ENCODE measurements at regions not wholly inside any gene's neighbourhood (a gene's known extent, or its start where the extent isn't known, plus 50 kb on each side); places are given as distances from the start of the nearest gene placed in this dataset.

GRCh38 chr21:35548904-35549615 lies 500.0 kb upstream of the RUNX1 start:
- H3K27ac ChIP-seq: no peak overlapping the region
- H3K36me3 ChIP-seq: no peaks in the 10 kb centered on the region
- H3K9me3 ChIP-seq: no peaks in the 10 kb centered on the region
- TF ChIP-seq CTCF (IDR thresholded peaks at IDR 0.05) (no peak), EP300 (IDR thresholded peaks at IDR 0.05) (no peak), POLR2A (IDR thresholded peaks at IDR 0.05) (no peak)
- no peak overlapping the region for H3K4me3 ChIP-seq
- no peaks in the 10 kb centered on the region for H3K27me3 ChIP-seq
- WGBS, 2 donors: 79 to 86% methylated on average over 5 of the region's 5 CpGs
- H3K4me1 ChIP-seq: no peaks in the 10 kb centered on the region
- DNase-seq (ENCODE audit: low spot score in 2 of 2): no peak

- Histone ChIP-seq H3K27ac (no peak overlapping the region), H3K9me3 (no peaks in the 10 kb centered on the region), H3K4me3 (no peak overlapping the region), H3K4me1 (no peaks in the 10 kb centered on the region), H3K36me3 (no peaks in the 10 kb centered on the region), H3K27me3 (no peaks in the 10 kb centered on the region)
- DNase-seq (ENCODE audit: low spot score in 2 of 2): no peak
- TF ChIP-seq EP300 (IDR thresholded peaks at IDR 0.05) (no peak), CTCF (IDR thresholded peaks at IDR 0.05) (no peak), POLR2A (IDR thresholded peaks at IDR 0.05) (no peak)
- 87 to 90% methylated on average over 7 of the region's 7 CpGs for WGBS, 2 donors
Measured at GRCh38 chr21:35547946-35548774, 499.1 kb upstream of the RUNX1 start.

- Histone ChIP-seq H3K27me3 (no peaks in the 10 kb centered on the region), H3K4me1 (no peaks in the 10 kb centered on the region), H3K4me3 (no peak overlapping the region), H3K9me3 (no peaks in the 10 kb centered on the region), H3K27ac (no peak overlapping the region), H3K36me3 (no peaks in the 10 kb centered on the region)
- DNase-seq (ENCODE audit: low spot score in 2 of 2): no peak
- TF ChIP-seq CTCF (IDR thresholded peaks at IDR 0.05) (no peak), EP300 (IDR thresholded peaks at IDR 0.05) (no peak), POLR2A (IDR thresholded peaks at IDR 0.05) (no peak)
- 82 to 84% methylated on average over 5 of the region's 5 CpGs for WGBS, 2 donors
Measured at GRCh38 chr21:35543746-35544145, 494.6 kb upstream of the RUNX1 start.

- Histone ChIP-seq H3K36me3 (no peaks in the 10 kb centered on the region), H3K4me1 (no peaks in the 10 kb centered on the region), H3K27me3 (no peaks in the 10 kb centered on the region), H3K27ac (no peak overlapping the region), H3K4me3 (no peak overlapping the region), H3K9me3 (peaks cover 0 to 3% (median 0%) of the 10 kb centered on the region in 4 donors)
- no peak for DNase-seq (ENCODE audit: low spot score in 2 of 2)
- WGBS, 2 donors: 62 to 65% methylated on average over 4 of the region's 4 CpGs
- TF ChIP-seq EP300 (IDR thresholded peaks at IDR 0.05) (no peak), POLR2A (IDR thresholded peaks at IDR 0.05) (no peak), CTCF (IDR thresholded peaks at IDR 0.05) (no peak)
Measured at GRCh38 chr21:35540950-35541638, 492.0 kb upstream of the RUNX1 start.

Measured in tibial nerve (tissue), 4 donors.